22Rv1 (cell line): ENCODE measurements at regions not wholly inside any gene's neighbourhood (a gene's known extent, or its start where the extent isn't known, plus 50 kb on each side); places are given as distances from the start of the nearest gene placed in this dataset.

Source experiments
- CTCF ChIP-seq: fragments of 450-650 bp; IDR thresholded peaks from 2 replicates; pipeline ENCODE4 v1.5.1; 2017; ENCODE audit warnings: mild to moderate bottlenecking
- ZFX ChIP-seq: fragments of 450-650 bp; IDR thresholded peaks from 2 replicates; pipeline ENCODE4 v1.6.1; 2017; ENCODE audit warnings: antibody characterized with exemption, borderline replicate concordance

DNA sequence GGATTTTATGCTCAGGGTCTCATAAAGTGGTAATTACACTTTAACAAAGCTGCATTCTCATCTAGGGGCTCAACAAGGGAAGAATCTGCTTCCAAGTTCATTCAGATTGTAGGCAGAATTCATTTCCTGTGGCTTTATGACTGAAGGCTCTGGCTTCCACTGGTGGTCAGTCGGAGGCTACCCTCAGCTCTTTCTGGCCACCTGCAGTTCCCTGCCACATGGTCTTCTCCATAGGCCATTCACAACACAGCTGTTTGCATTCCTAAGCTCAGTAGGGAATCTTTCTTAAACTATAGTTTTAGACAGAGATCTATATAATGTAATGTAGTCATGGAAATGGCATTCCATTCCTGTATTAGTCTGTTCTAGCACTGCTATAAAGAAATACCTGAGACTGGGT lies 973.0 kb upstream of the SLIT2 start:
- no peak for TF ChIP-seq CTCF
- TF ChIP-seq ZFX: no peak
